A673 (cell line): ENCODE measurements at regions not wholly inside any gene's neighbourhood (a gene's known extent, or its start where the extent isn't known, plus 50 kb on each side); places are given as distances from the start of the nearest gene placed in this dataset.

Experiments used
- CTCF ChIP-seq: fragments of 300-800, 200-600 bp; sonication (generic); conservative IDR thresholded peaks from 2 replicates; pipeline ENCODE4 v1.5.1; 2017; ENCODE audit warnings: low read depth, mild to moderate bottlenecking, antibody characterized with exemption, low read length, moderate library complexity, mixed read lengths
- EZH2 ChIP-seq: fragments of 200-600 bp; sonication (generic); IDR thresholded peaks from 2 replicates; pipeline ENCODE4 v1.6.1; 2017; ENCODE audit warnings: borderline replicate concordance, low read depth, mild to moderate bottlenecking, mixed read lengths, antibody characterized with exemption, low read length; ENCODE audit not compliant: poor library complexity, severe bottlenecking

- TF ChIP-seq CTCF (no peak), EZH2 (no peak)
These were observed 100.3 kb upstream of the CHL1 start for GRCh38 chr3:96259-96658.
